SIG-M5 (cell line): ENCODE measurements at regions not wholly inside any gene's neighbourhood (a gene's known extent, or its start where the extent isn't known, plus 50 kb on each side); places are given as distances from the start of the nearest gene placed in this dataset.
"Not testable (repeated sequence)": the region's sequence is repeated elsewhere in the genome, so short reads cannot be mapped to it uniquely, and the experiment has no call there.

ENCODE experiments used
- DNase-seq: peaks from one replicate; lab custom pipeline; 2025; lab: John Stamatoyannopoulos, UW

- no peak for DNase-seq
These were observed 493.1 kb downstream of the SOCS6 start for GRCh38 chr18:70781860-70782453.

GRCh38 chr18:70766254-70766653, 477.4 kb downstream of the SOCS6 start:
- DNase-seq = not testable (repeated sequence)

DNA sequence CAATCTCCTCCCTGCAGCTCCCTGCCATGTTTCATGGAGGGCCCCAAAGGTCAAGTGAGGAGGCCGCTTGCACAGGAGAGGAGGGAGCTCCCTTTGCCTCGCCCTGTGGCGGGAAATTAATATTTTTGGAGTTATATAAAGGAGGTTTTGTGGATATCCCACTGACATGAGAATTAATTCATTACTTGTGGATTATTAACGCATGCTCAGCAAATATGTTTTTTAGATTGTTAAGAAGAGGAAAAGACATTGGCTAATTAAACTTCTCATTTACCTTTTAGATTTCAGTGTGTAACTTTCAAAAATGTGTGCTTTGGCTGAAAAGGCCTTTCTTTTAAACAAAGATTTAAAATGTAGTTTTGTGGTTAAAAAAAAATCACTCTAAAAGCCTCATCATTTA, 474.0 kb downstream of the SOCS6 start:
- DNase-seq = no peak

DNA sequence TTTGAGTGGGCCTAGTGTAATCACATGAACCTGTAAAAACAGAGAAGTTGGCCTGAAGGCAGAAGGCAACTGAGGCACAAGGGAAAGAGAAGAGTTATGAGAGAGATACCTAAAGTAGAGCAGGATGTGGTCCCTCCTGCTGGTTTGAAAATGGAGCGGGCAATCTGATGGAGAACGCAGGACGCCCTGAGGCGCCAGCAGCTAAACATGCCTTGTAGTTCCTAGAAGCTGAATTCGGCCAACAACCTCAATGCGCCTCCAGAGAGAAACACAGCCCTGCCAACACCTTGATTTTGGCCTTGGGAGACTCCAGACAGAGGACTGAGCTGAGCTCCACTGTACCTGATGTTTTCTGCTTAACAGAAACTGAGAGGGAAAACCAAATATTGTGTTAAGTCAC, 469.9 kb downstream of the SOCS6 start:
- DNase-seq = no peak

GRCh38 chr18:70754486-70754885, 465.6 kb downstream of the SOCS6 start:
- DNase-seq = no peak

DNA sequence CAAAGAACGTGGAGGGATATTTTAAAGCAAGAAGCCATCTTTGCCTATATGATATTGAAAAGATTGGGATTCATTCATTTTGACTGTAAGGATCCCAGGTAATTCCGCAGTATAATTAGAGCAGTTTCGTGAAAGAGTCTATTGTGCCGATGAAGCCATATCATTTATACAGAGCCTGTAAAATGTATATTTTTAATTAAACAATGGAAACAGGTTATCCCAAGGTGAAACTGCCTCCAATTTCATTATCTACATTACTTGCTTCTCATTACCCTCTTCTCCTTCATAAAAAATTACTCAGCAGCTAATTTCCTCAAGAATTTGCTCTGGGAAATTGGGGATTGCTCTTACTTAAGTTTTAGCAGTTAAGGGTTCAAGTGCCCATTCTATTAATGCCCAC, 444.1 kb downstream of the SOCS6 start:
- no peak for DNase-seq

DNA sequence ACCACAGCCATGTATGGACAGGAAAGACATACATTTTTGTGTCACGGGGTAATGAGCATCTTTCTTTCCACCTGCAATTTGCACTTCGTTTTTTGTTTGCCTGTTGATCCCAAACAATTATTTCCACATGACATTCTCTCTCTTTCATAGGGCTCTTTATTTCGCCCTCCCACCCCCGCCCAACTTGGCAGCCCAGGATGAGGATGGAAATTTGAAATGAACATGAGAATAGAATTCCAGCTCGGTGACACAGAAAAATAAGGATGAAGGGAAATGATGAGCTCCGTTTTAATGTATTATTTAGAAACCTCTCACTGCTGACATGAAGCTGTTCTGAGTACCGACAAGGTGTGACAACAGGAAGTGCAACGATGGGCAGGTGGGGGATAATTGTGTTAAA, 443.3 kb downstream of the SOCS6 start:
- no peak for DNase-seq

GRCh38 chr18:70720607-70721006, 431.8 kb downstream of the SOCS6 start:
- DNase-seq = no peak

DNA sequence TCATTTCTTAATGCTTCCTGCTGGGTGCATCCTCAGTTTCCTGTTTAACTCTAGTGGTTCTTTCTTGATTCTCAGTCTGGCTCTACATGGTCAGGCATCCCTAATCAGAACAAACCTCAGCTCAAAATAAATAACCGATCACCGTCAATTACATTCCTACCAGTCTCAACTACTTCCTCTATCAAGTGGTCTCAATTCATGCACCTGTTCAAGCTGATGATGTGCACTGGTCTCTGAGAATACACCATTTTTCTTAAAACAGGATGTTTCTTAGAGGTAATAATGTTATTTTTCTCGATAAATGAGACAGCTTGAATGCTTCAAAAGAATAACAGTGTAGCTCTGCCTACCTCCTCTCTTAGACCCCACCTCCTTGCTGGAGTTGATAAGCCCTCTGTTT, 420.9 kb downstream of the SOCS6 start:
- DNase-seq = no peak

GRCh38 chr18:70709144-70709543, 420.3 kb downstream of the SOCS6 start:
- DNase-seq = no peak

DNA sequence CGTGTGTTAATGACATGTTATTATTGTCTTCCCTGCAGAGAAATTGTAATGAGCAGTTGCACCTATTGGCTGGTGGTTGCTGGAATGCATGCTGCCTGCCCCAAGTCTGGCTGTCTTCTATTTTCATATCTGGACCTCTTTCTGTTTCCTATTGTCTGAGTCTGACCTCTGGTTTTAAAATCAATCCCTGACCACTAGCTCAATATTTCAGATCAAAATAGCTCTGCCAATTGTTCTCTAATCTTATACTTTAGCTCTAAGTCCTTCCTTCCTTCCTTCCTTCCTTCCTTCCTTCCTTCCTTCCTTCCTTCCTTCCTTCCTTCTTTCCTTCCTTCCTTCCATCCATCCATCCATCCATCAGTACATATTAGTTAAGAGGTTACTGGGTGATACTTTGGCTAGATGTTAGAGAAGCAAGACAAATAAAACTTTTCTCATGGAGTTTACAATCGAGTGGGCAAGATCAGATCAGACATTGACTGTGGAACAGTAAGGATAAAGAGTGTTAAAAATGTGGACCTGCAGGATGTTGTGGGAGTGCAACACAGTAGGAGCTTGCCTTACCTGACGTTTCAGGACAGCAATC, 417.1 kb downstream of the SOCS6 start:
- no peak for DNase-seq

GRCh38 chr18:70700496-70700895, 411.7 kb downstream of the SOCS6 start:
- DNase-seq = no peak

GRCh38 chr18:70698574-70698973, 409.7 kb downstream of the SOCS6 start:
- no peak for DNase-seq

DNA sequence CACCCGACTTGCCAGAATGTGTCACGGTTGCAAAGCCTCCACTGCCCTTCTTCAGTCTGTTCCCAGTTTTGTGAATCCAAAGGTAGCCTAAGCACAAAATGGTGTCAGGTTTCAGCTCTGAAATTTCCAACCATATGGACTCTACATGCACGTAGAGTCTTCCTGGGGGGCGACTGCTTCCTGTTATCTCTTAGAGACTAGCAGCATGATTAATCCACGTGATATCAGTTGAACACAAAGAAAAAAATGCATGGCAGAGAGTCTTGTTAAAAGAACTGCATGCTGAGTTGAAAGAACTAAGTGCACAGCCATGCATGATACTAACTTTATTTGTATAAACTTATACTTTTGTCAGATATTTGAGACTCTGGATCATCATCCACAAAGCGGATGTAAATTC, 404.4 kb downstream of the SOCS6 start:
- DNase-seq = no peak

DNA sequence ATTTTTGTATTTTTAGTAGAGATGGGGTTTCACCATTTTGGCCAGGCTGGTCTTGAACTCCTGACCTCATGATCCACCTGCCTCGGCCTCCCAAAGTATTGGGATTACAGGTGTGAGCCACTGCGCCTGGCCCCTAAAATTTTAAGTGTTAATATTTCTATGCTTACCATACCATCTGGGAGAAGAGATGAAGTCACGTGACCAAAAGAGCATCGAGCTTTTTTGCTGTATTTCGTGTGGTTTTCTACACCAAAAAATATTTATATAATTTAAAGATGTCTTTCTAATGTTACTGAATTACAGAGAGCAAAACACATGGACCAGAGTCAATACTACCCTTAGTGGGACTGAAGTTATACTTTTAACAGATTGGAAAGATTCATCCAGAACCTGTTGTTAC, 400.9 kb downstream of the SOCS6 start:
- not testable (repeated sequence) for DNase-seq

GRCh38 chr18:70688286-70688685, 399.4 kb downstream of the SOCS6 start:
- no peak for DNase-seq

GRCh38 chr18:70684821-70685220, 396.0 kb downstream of the SOCS6 start:
- DNase-seq = no peak

GRCh38 chr18:70683263-70683662, 394.4 kb downstream of the SOCS6 start:
- no peak for DNase-seq

DNA sequence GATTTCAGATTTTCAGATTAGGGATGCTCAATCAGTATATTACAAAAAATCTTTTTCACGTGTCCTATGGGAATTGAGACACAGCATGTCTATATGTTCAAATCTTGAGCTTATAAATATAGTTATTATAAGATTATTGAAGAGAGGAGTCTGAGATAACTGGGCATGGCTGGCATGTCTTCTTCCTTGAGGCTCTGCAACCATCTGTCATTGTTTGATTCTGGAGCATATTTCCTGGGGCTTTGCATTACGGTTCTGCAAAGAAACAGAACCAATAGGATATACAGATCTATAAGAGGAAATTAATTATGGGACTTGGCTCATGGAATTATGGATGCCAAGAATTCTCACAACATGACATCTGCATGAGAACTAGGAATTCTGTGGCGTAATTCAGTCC, 386.1 kb downstream of the SOCS6 start:
- DNase-seq = no peak

- no peak for DNase-seq
These were observed 385.0 kb downstream of the SOCS6 start for GRCh38 chr18:70673831-70674230.

DNA sequence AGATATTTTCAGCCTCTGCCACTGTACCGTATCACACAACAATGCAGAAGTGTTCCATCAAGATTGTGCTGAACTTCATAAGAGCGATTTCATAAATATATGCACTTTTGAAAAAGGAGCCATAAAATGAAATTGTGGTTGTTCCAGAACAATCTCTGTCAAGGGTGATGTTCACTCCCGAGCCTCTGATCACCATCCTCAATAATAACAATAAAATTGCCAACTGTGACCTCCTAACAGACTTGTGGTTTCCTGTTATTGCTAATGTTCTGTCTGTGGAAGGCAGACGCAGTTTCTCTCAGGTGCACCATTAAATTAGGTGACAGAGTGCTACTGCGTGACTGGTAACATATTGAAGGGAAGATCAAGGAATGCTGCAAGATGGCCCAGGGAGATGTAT, 383.7 kb downstream of the SOCS6 start:
- DNase-seq = no peak

- no peak for DNase-seq
These were observed 383.2 kb downstream of the SOCS6 start for GRCh38 chr18:70671889-70672565.

DNA sequence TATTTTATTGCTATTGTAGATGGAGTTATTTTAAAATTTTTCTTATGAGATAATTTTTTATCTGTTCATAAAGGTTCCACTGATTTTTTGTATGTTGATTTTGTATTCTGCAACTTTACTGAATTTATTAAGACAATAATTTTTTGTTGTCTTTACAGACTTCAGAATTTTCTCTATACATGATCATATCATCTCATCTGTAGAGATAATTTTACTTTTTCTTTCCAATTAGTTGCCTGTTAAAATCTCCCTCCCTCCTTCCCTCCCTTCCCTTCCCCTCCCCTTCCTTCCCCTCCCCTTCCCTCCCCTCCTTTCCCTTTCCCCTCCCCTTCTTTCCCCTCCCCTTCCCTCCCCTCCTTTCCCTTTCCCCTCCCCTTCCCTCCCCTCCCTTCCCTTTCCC, 378.1 kb downstream of the SOCS6 start:
- no peak for DNase-seq

GRCh38 chr18:70663141-70663540, 374.3 kb downstream of the SOCS6 start:
- DNase-seq = no peak
